SU-DHL-6 (cell line): ENCODE measurements at regions not wholly inside any gene's neighbourhood (a gene's known extent, or its start where the extent isn't known, plus 50 kb on each side); places are given as distances from the start of the nearest gene placed in this dataset.

ENCODE experiments used
- H2AFZ ChIP-seq: fragments of 200-600 bp; sonication (generic); 2 replicates; pipeline ENCODE4 v1.6.1; 2014; ENCODE audit warnings: low read depth, mild to moderate bottlenecking, moderate library complexity, mixed read lengths, antibody characterized with exemption, low read length; ENCODE audit not compliant: severe bottlenecking
- H3F3A ChIP-seq: fragments of 200-600 bp; shearing (Covaris generic); 2 replicates; pipeline ENCODE4 v1.6.0; 2016; ENCODE audit warnings: antibody characterized with exemption, mild to moderate bottlenecking; ENCODE audit not compliant: insufficient read depth
- H3K27ac ChIP-seq: fragments of 200-600 bp; sonication (generic); 2 replicates; pipeline ENCODE4 v1.5.1; 2016; ENCODE audit warnings: low read depth, mild to moderate bottlenecking, low read length, moderate library complexity, mixed read lengths
- H3K27me3 ChIP-seq: fragments of 200-600 bp; sonication (generic), shearing (Covaris generic); 2 replicates; pipeline ENCODE4 v1.6.0; 2014; ENCODE audit warnings: mild to moderate bottlenecking, low read length
- H3K36me3 ChIP-seq: fragments of 200-600 bp; sonication (generic); 2 replicates; pipeline ENCODE4 v1.6.1; 2014; ENCODE audit warnings: mild to moderate bottlenecking, low read length, mixed read lengths
- H3K4me2 ChIP-seq: fragments of 300-600, 200-600 bp; shearing (Covaris generic), sonication (generic); 2 replicates; pipeline ENCODE4 v1.6.0; 2014; ENCODE audit warnings: low read length, low read depth, mild to moderate bottlenecking; ENCODE audit not compliant: poor library complexity, severe bottlenecking
- H3K4me3 ChIP-seq: fragments of 200-600 bp; sonication (generic); 2 replicates; pipeline ENCODE4 v1.5.1; 2014; ENCODE audit warnings: antibody characterized with exemption, low read length, mild to moderate bottlenecking, mixed read lengths; ENCODE audit not compliant: insufficient read depth, poor library complexity, severe bottlenecking
- H3K79me2 ChIP-seq: fragments of 200-600 bp; sonication (generic); 2 replicates; pipeline ENCODE4 v1.6.1; 2014; ENCODE audit warnings: mild to moderate bottlenecking, low read length, moderate library complexity; ENCODE audit not compliant: insufficient read depth
- H3K9ac ChIP-seq: fragments of 200-600 bp; sonication (generic); 2 replicates; pipeline ENCODE4 v1.7.0; 2014; ENCODE audit warnings: mild to moderate bottlenecking, low read length
- H3K9me2 ChIP-seq: fragments of 200-600 bp; sonication (generic); replicated peaks from 2 replicates; pipeline ENCODE4 v1.6.1; 2014; ENCODE audit warnings: low read length; ENCODE audit not compliant: insufficient read depth
- H3K9me3 ChIP-seq: fragments of 200-600 bp; sonication (generic); 2 replicates; pipeline ENCODE4 v1.6.1; 2014; ENCODE audit warnings: low read length, mixed read lengths; ENCODE audit not compliant: insufficient read depth
- H4K20me1 ChIP-seq: fragments of 200-600 bp; sonication (generic); 2 replicates; pipeline ENCODE4 v1.6.1; 2014; ENCODE audit warnings: low read depth, mild to moderate bottlenecking, antibody characterized with exemption, low read length, moderate library complexity, mixed read lengths
- EZH2phosphoT487 ChIP-seq: fragments of 200-600 bp; sonication (generic), shearing (Covaris generic); conservative IDR thresholded peaks from 2 replicates; pipeline ENCODE4 v1.6.1; 2018; ENCODE audit warnings: mild to moderate bottlenecking, antibody characterized with exemption, low read length, moderate library complexity, mixed read lengths
- TF ChIP-seq, protein P1 (sequence below): fragments of 200-600 bp; sonication (generic); IDR thresholded peaks from one replicate; pipeline ENCODE4 v1.5.1; 2017; ENCODE audit warnings: antibody characterized with exemption, mild to moderate bottlenecking, low read length, moderate library complexity; ENCODE audit not compliant: insufficient read depth, poor library complexity, severe bottlenecking

DNA sequence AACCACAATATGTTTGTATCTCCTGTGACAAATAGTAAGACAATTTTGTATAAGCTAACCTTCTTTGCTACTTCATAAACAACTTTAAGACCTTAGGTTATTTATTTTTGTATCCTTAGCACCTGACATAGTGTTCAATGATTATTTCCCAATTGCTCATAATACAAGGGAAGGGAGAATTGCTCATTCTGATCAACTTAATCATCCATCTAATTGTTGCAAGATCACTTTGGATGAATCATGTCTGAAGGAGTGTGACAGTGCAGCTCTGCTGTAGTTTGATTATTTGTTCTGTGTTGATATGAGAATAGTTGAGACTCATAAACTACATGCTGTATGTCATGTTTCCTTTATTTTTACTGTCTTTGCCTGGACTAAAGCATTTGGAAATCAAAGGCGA is 721.3 kb upstream of the SEMA6A start:
- Histone ChIP-seq H3K27me3 (no peaks in the 10 kb centered on the region), H4K20me1 (no peaks in the 10 kb centered on the region), H3K27ac (no peak overlapping the region), H3K4me2 (no peak overlapping the region), H3K79me2 (no peaks in the 10 kb centered on the region), H3K36me3 (no peaks in the 10 kb centered on the region), H3K9me2 (no peaks in the 10 kb centered on the region), H3K9me3 (no peaks in the 10 kb centered on the region), H2AFZ (no peak overlapping the region), H3F3A (no peaks in the 10 kb centered on the region), H3K4me3 (no peak overlapping the region), H3K9ac (no peak overlapping the region)
- no peak for TF ChIP-seq EZH2phosphoT487
- TF ChIP-seq, protein P1, sequence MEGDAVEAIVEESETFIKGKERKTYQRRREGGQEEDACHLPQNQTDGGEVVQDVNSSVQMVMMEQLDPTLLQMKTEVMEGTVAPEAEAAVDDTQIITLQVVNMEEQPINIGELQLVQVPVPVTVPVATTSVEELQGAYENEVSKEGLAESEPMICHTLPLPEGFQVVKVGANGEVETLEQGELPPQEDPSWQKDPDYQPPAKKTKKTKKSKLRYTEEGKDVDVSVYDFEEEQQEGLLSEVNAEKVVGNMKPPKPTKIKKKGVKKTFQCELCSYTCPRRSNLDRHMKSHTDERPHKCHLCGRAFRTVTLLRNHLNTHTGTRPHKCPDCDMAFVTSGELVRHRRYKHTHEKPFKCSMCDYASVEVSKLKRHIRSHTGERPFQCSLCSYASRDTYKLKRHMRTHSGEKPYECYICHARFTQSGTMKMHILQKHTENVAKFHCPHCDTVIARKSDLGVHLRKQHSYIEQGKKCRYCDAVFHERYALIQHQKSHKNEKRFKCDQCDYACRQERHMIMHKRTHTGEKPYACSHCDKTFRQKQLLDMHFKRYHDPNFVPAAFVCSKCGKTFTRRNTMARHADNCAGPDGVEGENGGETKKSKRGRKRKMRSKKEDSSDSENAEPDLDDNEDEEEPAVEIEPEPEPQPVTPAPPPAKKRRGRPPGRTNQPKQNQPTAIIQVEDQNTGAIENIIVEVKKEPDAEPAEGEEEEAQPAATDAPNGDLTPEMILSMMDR: no peak

DNA sequence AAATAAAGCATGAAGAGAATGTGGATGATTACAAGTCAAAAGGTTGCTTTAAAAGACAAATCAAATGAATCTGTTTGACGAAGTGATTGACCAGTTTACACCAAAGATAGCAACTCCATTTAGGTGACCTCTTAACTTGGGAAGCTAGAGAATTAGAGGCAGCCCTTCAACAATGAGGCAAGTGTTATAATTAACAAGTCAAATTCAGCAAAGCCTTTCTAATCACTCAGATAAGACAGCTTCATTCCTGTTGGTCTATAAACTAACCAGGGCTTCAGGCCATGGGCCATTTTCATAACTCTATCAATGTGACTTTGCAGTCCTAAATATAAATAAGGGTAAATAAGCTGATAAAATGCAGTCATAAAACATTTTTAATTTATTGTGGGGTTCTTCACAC is 712.2 kb upstream of the SEMA6A start:
- Histone ChIP-seq H3K27me3 (no peaks in the 10 kb centered on the region), H3K9me2 (no peaks in the 10 kb centered on the region; the same call in 1 of the 2 replicates)

DNA sequence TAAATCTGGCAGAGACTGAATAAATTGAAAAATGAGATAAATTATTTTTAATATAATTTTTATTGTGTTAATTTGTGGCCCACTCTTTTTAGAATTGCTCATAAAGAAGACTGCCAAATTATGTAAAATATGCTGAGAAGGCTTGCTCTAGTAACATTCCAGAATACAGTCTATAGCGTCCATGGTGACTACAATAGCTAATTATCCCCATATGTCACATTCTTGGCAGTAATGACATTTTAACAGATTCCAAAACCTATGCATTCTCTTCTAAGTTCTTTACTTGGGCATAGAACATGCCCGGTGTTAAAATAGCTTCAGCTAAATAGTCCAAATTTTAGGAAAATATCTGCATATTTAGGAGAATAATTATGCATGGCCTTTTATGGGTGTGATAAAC is 697.0 kb upstream of the SEMA6A start:
- no peaks in the 10 kb centered on the region for H3K27me3 ChIP-seq
- H4K20me1 ChIP-seq: no peaks in the 10 kb centered on the region
- TF ChIP-seq, protein P1: no peak
- TF ChIP-seq EZH2phosphoT487: no peak
- no peak overlapping the region for H3K27ac ChIP-seq
- no peaks in the 10 kb centered on the region for H3K79me2 ChIP-seq
- no peak overlapping the region for H3K4me2 ChIP-seq
- H3K9ac ChIP-seq: no peak overlapping the region
- no peaks in the 10 kb centered on the region for H3K9me3 ChIP-seq
- H3K36me3 ChIP-seq: no peaks in the 10 kb centered on the region; the same call in 1 of the 2 replicates
- no peaks in the 10 kb centered on the region for H3K9me2 ChIP-seq
- no peak overlapping the region for H2AFZ ChIP-seq
- H3K4me3 ChIP-seq: no peak overlapping the region
- no peaks in the 10 kb centered on the region for H3F3A ChIP-seq

More for the DNA sequence above, 712.2 kb upstream of the SEMA6A start:
- no peak overlapping the region for H3K9ac ChIP-seq
- no peak overlapping the region for H2AFZ ChIP-seq
- no peak overlapping the region for H3K27ac ChIP-seq
- H3K79me2 ChIP-seq: no peaks in the 10 kb centered on the region
- TF ChIP-seq, protein P1: no peak
- no peak for TF ChIP-seq EZH2phosphoT487
- H3K4me2 ChIP-seq: no peak overlapping the region
- no peaks in the 10 kb centered on the region for H3K9me3 ChIP-seq
- H3F3A ChIP-seq: no peaks in the 10 kb centered on the region
- no peak overlapping the region for H3K4me3 ChIP-seq
- H3K36me3 ChIP-seq: no peaks in the 10 kb centered on the region
- no peaks in the 10 kb centered on the region for H4K20me1 ChIP-seq
